C4-2B (cell line): ENCODE measurements at regions not wholly inside any gene's neighbourhood (a gene's known extent, or its start where the extent isn't known, plus 50 kb on each side); places are given as distances from the start of the nearest gene placed in this dataset.

Experiments used
- ZFX ChIP-seq: fragments of 450-650 bp; IDR thresholded peaks from 2 replicates; pipeline ENCODE4 v1.6.1; 2017
- TF ChIP-seq, protein P1 (sequence below): fragments of 450-650 bp; conservative IDR thresholded peaks from 2 replicates; pipeline ENCODE4 v1.5.1; 2017; ENCODE audit warnings: mild to moderate bottlenecking

DNA sequence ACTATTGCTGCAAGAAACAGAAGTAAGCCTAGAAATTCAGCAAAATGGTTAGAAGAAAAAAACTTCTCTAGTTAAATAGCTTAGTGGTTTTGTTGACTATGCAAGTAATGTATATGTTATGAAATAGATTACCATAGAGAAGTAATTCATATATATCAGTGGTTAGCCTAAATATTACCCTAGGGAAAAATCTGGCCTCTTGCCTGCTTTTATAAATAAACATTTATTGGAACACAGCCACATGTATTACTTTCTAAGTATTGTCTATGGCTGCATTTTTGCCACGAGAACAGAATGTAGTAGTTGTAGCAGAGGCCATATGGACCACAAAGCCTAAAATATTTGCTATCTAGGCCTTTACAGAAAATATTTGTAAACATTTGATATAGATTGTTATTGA lies 1471.7 kb upstream of the PRR20A start:
- TF ChIP-seq, protein P1, sequence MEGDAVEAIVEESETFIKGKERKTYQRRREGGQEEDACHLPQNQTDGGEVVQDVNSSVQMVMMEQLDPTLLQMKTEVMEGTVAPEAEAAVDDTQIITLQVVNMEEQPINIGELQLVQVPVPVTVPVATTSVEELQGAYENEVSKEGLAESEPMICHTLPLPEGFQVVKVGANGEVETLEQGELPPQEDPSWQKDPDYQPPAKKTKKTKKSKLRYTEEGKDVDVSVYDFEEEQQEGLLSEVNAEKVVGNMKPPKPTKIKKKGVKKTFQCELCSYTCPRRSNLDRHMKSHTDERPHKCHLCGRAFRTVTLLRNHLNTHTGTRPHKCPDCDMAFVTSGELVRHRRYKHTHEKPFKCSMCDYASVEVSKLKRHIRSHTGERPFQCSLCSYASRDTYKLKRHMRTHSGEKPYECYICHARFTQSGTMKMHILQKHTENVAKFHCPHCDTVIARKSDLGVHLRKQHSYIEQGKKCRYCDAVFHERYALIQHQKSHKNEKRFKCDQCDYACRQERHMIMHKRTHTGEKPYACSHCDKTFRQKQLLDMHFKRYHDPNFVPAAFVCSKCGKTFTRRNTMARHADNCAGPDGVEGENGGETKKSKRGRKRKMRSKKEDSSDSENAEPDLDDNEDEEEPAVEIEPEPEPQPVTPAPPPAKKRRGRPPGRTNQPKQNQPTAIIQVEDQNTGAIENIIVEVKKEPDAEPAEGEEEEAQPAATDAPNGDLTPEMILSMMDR, result no peak
- no peak for TF ChIP-seq ZFX
